WTC11 (cell line): ENCODE measurements at regions not wholly inside any gene's neighbourhood (a gene's known extent, or its start where the extent isn't known, plus 50 kb on each side); places are given as distances from the start of the nearest gene placed in this dataset.

Experiments used
- ATAC-seq: fragments of 200-7000 bp; cut with Tn5 transposase; 2 replicates; pipeline ENCODE4 v1.10.0; 2021; ENCODE audit warnings: mild to moderate bottlenecking, moderate library complexity
- CTCF ChIA-PET: fragments of 300-600 bp; sonication (Branson Sonifier 250); formaldehyde crosslinking; loops from one replicate; lab custom pipeline; 2021; ENCODE audit warnings: antibody characterized with exemption; lab: Charles Lee
- POLR2A ChIA-PET: fragments of 350-600 bp; sonication (Branson Sonifier 250); formaldehyde crosslinking; loops from one replicate; lab custom pipeline; 2021; ENCODE audit warnings: antibody characterized with exemption; lab: Charles Lee
- DNase-seq: peaks from one replicate; pipeline ENCODE4 v3.0.0; 2021; ENCODE audit warnings: low spot score
- H3K27ac Mint-ChIP-seq: 2 replicates; pipeline ENCODE4 v1.8.0; 2021; ENCODE audit warnings: mixed read lengths
- H3K27me3 Mint-ChIP-seq: 2 replicates; pipeline ENCODE4 v1.8.0; 2021; ENCODE audit warnings: low read depth, mild to moderate bottlenecking, moderate library complexity, mixed read lengths
- H3K36me3 Mint-ChIP-seq: 2 replicates; pipeline ENCODE4 v1.8.0; 2021; ENCODE audit warnings: mixed read lengths
- H3K4me1 Mint-ChIP-seq: 2 replicates; pipeline ENCODE4 v1.8.0; 2022; ENCODE audit warnings: mixed read lengths
- H3K4me3 Mint-ChIP-seq: 2 replicates; pipeline ENCODE4 v1.8.0; 2021; ENCODE audit warnings: mild to moderate bottlenecking, moderate library complexity, mixed read lengths
- H3K9me3 Mint-ChIP-seq: 2 replicates; pipeline ENCODE4 v1.8.0; 2021; ENCODE audit warnings: mixed read lengths
- AR ChIP-seq: fragments of 250-450 bp; sonication (Bioruptor Pico); IDR thresholded peaks from 2 replicates; pipeline ENCODE4 v1.9.0; 2021; ENCODE audit warnings: mild to moderate bottlenecking
- EMX1 ChIP-seq: fragments of 250-450 bp; sonication (Bioruptor Pico); IDR thresholded peaks from 2 replicates; pipeline ENCODE4 v1.8.0; 2021; ENCODE audit warnings: mild to moderate bottlenecking
- ERG ChIP-seq: fragments of 250-450 bp; sonication (Bioruptor Pico); IDR thresholded peaks from 2 replicates; pipeline ENCODE4 v1.8.0; 2021; ENCODE audit warnings: mild to moderate bottlenecking
- FOXJ3 ChIP-seq: sonication (generic); formaldehyde crosslinking; IDR thresholded peaks from 2 replicates; pipeline ENCODE4 v1.9.0; 2021; ENCODE audit warnings: missing genetic modification reagents, mild to moderate bottlenecking, borderline replicate concordance
- GABPB1 ChIP-seq: sonication (generic); formaldehyde crosslinking; IDR thresholded peaks from 2 replicates; pipeline ENCODE4 v1.8.1; 2023; ENCODE audit warnings: mild to moderate bottlenecking, missing genetic modification reagents
- NFYB ChIP-seq: sonication (generic); formaldehyde crosslinking; conservative IDR thresholded peaks from 2 replicates; pipeline ENCODE4 v1.8.0; 2022; ENCODE audit warnings: low read depth, missing genetic modification reagents
- PRRX2 ChIP-seq: fragments of 250-450 bp; sonication (Bioruptor Pico); IDR thresholded peaks from 2 replicates; pipeline ENCODE4 v1.8.0; 2021; ENCODE audit warnings: mild to moderate bottlenecking
- RORB ChIP-seq: fragments of 250-450 bp; sonication (Bioruptor Pico); IDR thresholded peaks from 2 replicates; pipeline ENCODE4 v1.9.0; 2021; ENCODE audit warnings: mild to moderate bottlenecking
- ZMAT4 ChIP-seq: fragments of 250-450 bp; sonication (Bioruptor Pico); IDR thresholded peaks from 2 replicates; pipeline ENCODE4 v1.9.0; 2021; ENCODE audit warnings: mild to moderate bottlenecking
- ZNF138 ChIP-seq: sonication (generic); formaldehyde crosslinking; conservative IDR thresholded peaks from 2 replicates; pipeline ENCODE4 v1.8.1; 2022; ENCODE audit warnings: mild to moderate bottlenecking, moderate library complexity, missing genetic modification reagents
- ZNF232 ChIP-seq: sonication (generic); formaldehyde crosslinking; IDR thresholded peaks from 2 replicates; pipeline ENCODE4 v1.8.0; 2022; ENCODE audit warnings: mild to moderate bottlenecking, missing genetic modification reagents
- ZNF263 ChIP-seq: sonication (generic); formaldehyde crosslinking; IDR thresholded peaks from 2 replicates; pipeline ENCODE4 v1.8.1; 2022; ENCODE audit warnings: low read depth, mild to moderate bottlenecking, moderate library complexity, missing genetic modification reagents
- ZNF281 ChIP-seq: sonication (generic); formaldehyde crosslinking; IDR thresholded peaks from 2 replicates; pipeline ENCODE4 v1.8.0; 2023; ENCODE audit warnings: mild to moderate bottlenecking, missing genetic modification reagents
- TF ChIP-seq, protein P1 (sequence below): sonication (generic); formaldehyde crosslinking; IDR thresholded peaks from 2 replicates; pipeline ENCODE4 v1.8.0; 2022; ENCODE audit warnings: missing genetic modification reagents
- TF ChIP-seq, protein P2 (sequence below): fragments of 250-450 bp; sonication (Bioruptor Pico); conservative IDR thresholded peaks from 2 replicates; pipeline ENCODE4 v1.9.0; 2021; ENCODE audit warnings: mild to moderate bottlenecking

DNA sequence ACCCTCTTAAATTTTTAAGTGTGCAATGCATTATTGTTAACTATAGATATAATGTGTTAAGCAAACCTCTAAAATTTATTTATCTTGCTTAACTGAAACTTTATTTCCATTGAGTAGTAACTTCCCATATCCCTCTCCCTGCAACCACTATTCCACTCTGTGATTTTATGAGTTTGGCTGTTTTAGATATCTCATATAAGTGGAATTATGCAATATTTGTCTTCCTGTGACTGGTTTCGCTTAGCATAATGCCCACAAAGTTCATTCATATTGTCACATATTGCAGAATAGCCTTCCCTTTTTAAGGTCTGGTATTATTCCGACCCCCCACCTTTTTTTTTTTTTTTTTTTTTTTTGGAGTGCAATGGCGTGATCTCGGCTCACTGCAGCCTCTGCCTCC is 247.6 kb downstream of the EMP1 start:
- ATAC-seq: no peak
- H3K4me3 Mint-ChIP-seq: no peak overlapping the region
- H3K4me1 Mint-ChIP-seq: no peaks in the 10 kb centered on the region
- no peaks in the 10 kb centered on the region for H3K36me3 Mint-ChIP-seq
- no peaks in the 10 kb centered on the region for H3K9me3 Mint-ChIP-seq
- TF ChIP-seq RORB (CRISPR knock-in tag) (no peak), ZNF263 (CRISPR knock-in tag) (no peak), ZNF138 (no peak), PRRX2 (CRISPR knock-in tag) (no peak), GABPB1 (CRISPR knock-in tag) (no peak), ZNF232 (CRISPR knock-in tag) (no peak), EMX1 (no peak)
- TF ChIP-seq, protein P1, sequence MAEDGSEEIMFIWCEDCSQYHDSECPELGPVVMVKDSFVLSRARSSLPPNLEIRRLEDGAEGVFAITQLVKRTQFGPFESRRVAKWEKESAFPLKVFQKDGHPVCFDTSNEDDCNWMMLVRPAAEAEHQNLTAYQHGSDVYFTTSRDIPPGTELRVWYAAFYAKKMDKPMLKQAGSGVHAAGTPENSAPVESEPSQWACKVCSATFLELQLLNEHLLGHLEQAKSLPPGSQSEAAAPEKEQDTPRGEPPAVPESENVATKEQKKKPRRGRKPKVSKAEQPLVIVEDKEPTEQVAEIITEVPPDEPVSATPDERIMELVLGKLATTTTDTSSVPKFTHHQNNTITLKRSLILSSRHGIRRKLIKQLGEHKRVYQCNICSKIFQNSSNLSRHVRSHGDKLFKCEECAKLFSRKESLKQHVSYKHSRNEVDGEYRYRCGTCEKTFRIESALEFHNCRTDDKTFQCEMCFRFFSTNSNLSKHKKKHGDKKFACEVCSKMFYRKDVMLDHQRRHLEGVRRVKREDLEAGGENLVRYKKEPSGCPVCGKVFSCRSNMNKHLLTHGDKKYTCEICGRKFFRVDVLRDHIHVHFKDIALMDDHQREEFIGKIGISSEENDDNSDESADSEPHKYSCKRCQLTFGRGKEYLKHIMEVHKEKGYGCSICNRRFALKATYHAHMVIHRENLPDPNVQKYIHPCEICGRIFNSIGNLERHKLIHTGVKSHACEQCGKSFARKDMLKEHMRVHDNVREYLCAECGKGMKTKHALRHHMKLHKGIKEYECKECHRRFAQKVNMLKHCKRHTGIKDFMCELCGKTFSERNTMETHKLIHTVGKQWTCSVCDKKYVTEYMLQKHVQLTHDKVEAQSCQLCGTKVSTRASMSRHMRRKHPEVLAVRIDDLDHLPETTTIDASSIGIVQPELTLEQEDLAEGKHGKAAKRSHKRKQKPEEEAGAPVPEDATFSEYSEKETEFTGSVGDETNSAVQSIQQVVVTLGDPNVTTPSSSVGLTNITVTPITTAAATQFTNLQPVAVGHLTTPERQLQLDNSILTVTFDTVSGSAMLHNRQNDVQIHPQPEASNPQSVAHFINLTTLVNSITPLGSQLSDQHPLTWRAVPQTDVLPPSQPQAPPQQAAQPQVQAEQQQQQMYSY (CRISPR knock-in tag): no peak
- TF ChIP-seq, protein P2, sequence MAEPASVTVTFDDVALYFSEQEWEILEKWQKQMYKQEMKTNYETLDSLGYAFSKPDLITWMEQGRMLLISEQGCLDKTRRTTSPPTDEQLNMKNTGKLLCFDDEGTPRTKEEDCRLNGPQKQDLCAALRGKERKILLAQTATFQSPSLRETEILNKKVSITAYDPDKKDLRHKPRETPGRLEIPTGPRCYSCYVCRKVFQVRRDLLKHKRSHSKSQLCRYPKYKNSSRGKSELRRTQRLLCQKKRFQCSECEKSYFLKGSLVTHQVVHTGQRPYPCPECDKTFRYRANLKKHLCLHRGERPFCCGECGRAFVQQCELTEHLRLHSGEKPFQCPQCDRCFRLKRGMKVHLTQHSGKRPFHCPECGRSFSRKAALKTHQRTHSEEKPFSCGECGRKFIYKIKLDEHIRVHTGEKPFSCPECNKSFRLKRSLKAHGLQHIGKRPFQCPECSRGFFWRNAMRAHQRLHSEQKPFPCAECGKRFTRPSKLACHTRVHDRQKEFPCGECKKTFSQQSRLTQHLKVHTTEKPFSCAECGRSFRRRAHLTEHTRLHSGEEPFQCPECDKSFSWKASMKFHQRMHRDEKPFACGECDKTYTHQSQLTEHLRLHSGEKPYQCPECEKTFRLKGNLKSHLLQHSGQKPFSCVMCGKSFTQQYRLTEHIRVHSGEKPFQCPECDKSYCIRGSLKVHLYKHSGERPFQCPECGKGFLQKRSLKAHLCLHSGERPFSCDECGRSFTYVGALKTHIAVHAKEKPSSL: no peak
- DNase-seq: no peak
- ChIA-PET POLR2A (no interaction called here), CTCF (no interaction called here)
- no peak overlapping the region for H3K27ac Mint-ChIP-seq
- H3K27me3 Mint-ChIP-seq: no peaks in the 10 kb centered on the region

DNA sequence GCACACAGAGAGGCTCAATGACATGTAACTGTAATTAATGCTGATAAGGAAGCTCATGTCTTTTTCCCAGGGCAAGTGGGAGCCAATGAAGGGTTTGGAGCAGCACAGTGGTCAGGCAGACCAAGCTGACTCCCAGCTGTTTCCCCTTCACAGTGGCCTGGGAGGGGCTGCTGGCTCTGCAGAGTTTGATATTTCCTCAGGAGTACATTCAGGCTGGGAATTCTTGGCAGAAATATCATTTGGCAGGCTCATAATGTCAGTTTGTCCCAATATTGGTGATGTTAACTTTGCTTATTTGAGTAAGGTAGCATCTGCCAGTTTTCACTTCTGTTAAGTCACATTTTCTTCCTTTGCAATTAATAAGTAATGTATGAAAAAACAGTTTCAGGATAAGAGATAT is 247.0 kb downstream of the EMP1 start:
- Mint-ChIP-seq H3K4me3 (no peak overlapping the region), H3K27me3 (no peaks in the 10 kb centered on the region), H3K36me3 (no peaks in the 10 kb centered on the region), H3K4me1 (peaks cover 4% of the 10 kb centered on the region; the same call in 1 of the 2 replicates), H3K27ac (no peak overlapping the region), H3K9me3 (no peaks in the 10 kb centered on the region)
- DNase-seq (no peak), ATAC-seq (no peak)
- CTCF ChIA-PET: no interaction called here
- POLR2A ChIA-PET: no interaction called here
- TF ChIP-seq FOXJ3 (no peak), GABPB1 (CRISPR knock-in tag) (no peak), ERG (CRISPR knock-in tag) (no peak), ZMAT4 (CRISPR knock-in tag) (no peak), ZNF232 (CRISPR knock-in tag) (no peak), NFYB (CRISPR knock-in tag) (no peak), ZNF281 (CRISPR knock-in tag) (no peak), AR (CRISPR knock-in tag) (no peak)
